Body of pancreas (tissue), 4 donors: ENCODE measurements at regions not wholly inside any gene's neighbourhood (a gene's known extent, or its start where the extent isn't known, plus 50 kb on each side); places are given as distances from the start of the nearest gene placed in this dataset.

Experiments
- ATAC-seq: fragments of 150-250 bp; one replicate; pipeline ENCODE4 v1.9.1; 2016
- DNase-seq, 4 donors: peaks; one replicate each; pipeline ENCODE4 v3.0.0-alpha.2; 2019
- H3K27ac ChIP-seq, 4 donors: fragments of 200-600 bp; sonication (generic); 1 replicate in 3 of 4; 2 replicates in 1 of 4; pipeline versions ENCODE4 v1.5.1 to v1.6.1; 2016 to 2019; ENCODE audit warnings: mild to moderate bottlenecking in 1 of 4, mixed read lengths in 1 of 4, moderate library complexity in 1 of 4
- H3K27me3 ChIP-seq, 2 donors: fragments of 200-600 bp; sonication (generic); one replicate each; pipeline ENCODE4 v1.6.0; 2016; ENCODE audit warnings: mild to moderate bottlenecking in 1 of 2
- H3K36me3 ChIP-seq, 2 donors: fragments of 200-600 bp; sonication (generic); replicated peaks in 1 of 2; 2 replicates each; pipeline ENCODE4 v1.5.1; 2016; ENCODE audit warnings: low read depth in 2 of 2; ENCODE audit not compliant: insufficient read depth in 1 of 2
- H3K4me1 ChIP-seq: fragments of 200-600 bp; sonication (generic); one replicate; pipeline ENCODE4 v1.6.0; 2016
- H3K4me3 ChIP-seq, 2 donors: fragments of 200-600 bp; sonication (generic); 1 replicate in 1 of 2; 2 replicates in 1 of 2; pipeline ENCODE4 v1.5.1; 2016 to 2019
- H3K9me3 ChIP-seq, 3 donors: fragments of 200-600 bp; sonication (generic); 1 replicate in 2 of 3; 2 replicates in 1 of 3; pipeline ENCODE4 v1.5.1; 2016
- POLR2A ChIP-seq, 3 donors: fragments of 450-650 bp; IDR thresholded peaks; one replicate each; pipeline ENCODE4 v1.6.1; 2016; ENCODE audit warnings: antibody characterized with exemption in 3 of 3, mild to moderate bottlenecking in 2 of 3
- WGBS, 2 donors: methylation state at CpG; one replicate each; pipeline ENCODE4 v1.1.5; 2017; 5-methylcytosine and 5-hydroxymethylcytosine counted together
- intact Hi-C: fragments of 100-400 bp; cut with DNase I; formaldehyde crosslinking; loops from one replicate; pipeline ENCODE4 v1.15.1; 2023
- TF ChIP-seq, protein P1 (sequence below), 7 experiments: fragments of 450-650 bp in 4 of 7; fragments of 200-600 bp in 3 of 7; sonication (generic) in 3 of 7; IDR thresholded peaks; one replicate each; pipeline ENCODE4 v1.5.1; 2016 to 2019; ENCODE audit warnings: antibody characterized with exemption in 7 of 7

DNA sequence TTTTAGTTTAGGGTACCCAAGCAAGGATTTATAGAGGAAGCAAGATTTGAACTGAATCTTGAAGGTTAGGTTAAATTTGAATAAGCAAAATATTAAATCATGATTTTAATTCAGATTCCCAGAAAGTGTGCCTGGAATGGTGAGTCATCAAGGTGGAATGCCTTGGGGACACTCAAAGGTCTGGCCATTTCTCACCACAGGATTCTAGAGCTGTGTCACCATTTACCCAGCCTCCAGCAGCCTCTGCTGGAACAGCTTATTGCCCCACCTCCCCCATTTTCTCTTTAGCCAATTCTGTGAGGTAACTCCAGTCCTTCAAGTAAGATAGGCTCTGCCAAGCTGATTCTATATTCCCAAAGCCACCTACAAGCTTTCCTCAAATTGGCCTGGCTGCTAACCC, 181.4 kb downstream of the SIM1 start:
- Histone ChIP-seq H3K27ac (no peak overlapping the region), H3K27me3 (no peaks in the 10 kb centered on the region), H3K4me1 (no peaks in the 10 kb centered on the region), H3K36me3 (no peaks in the 10 kb centered on the region), H3K4me3 (no peak overlapping the region), H3K9me3 (no peaks in the 10 kb centered on the region)
- TF ChIP-seq, protein P1, sequence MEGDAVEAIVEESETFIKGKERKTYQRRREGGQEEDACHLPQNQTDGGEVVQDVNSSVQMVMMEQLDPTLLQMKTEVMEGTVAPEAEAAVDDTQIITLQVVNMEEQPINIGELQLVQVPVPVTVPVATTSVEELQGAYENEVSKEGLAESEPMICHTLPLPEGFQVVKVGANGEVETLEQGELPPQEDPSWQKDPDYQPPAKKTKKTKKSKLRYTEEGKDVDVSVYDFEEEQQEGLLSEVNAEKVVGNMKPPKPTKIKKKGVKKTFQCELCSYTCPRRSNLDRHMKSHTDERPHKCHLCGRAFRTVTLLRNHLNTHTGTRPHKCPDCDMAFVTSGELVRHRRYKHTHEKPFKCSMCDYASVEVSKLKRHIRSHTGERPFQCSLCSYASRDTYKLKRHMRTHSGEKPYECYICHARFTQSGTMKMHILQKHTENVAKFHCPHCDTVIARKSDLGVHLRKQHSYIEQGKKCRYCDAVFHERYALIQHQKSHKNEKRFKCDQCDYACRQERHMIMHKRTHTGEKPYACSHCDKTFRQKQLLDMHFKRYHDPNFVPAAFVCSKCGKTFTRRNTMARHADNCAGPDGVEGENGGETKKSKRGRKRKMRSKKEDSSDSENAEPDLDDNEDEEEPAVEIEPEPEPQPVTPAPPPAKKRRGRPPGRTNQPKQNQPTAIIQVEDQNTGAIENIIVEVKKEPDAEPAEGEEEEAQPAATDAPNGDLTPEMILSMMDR (IDR thresholded peaks at IDR 0.05): no peak
- TF ChIP-seq POLR2A (IDR thresholded peaks at IDR 0.05): no peak
- ATAC-seq: no peak
- intact Hi-C loops: no loop called here
- no peak for DNase-seq

DNA sequence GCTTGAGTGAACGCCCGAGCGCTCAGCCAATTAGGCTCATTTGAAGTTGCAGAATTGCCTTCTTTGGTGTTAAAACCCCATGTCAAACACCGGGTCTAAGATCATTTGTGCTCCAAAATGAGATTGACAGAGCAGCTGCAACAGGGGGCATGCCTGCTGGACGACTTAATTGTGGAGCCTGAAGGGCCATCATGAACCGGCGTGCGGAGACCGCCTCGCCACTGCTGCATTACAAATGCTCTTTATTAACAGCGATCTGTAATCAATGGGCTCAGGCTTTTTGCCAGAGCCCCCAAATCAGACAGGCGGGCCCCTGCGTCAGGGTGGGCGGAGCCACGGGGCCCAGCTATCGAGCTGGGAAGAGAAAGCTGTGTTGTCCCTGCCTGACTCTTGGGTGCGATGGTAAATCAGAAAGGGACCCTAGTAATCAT, 183.2 kb downstream of the SIM1 start:
- no peaks in the 10 kb centered on the region for H3K9me3 ChIP-seq
- H3K27me3 ChIP-seq: no peaks in the 10 kb centered on the region
- peak in 1 of 4 donors; percentile 4 for DNase-seq
- H3K36me3 ChIP-seq: no peaks in the 10 kb centered on the region
- intact Hi-C loops: no loop called here
- H3K4me3 ChIP-seq: no peak overlapping the region
- H3K27ac ChIP-seq: no peak overlapping the region
- ATAC-seq: no peak
- 5 to 6% methylated on average over 17 of the region's 17 CpGs for WGBS, 2 donors
- no peaks in the 10 kb centered on the region for H3K4me1 ChIP-seq
- TF ChIP-seq, protein P1 (IDR thresholded peaks at IDR 0.05): no peak
- TF ChIP-seq POLR2A (IDR thresholded peaks at IDR 0.05): no peak

DNA sequence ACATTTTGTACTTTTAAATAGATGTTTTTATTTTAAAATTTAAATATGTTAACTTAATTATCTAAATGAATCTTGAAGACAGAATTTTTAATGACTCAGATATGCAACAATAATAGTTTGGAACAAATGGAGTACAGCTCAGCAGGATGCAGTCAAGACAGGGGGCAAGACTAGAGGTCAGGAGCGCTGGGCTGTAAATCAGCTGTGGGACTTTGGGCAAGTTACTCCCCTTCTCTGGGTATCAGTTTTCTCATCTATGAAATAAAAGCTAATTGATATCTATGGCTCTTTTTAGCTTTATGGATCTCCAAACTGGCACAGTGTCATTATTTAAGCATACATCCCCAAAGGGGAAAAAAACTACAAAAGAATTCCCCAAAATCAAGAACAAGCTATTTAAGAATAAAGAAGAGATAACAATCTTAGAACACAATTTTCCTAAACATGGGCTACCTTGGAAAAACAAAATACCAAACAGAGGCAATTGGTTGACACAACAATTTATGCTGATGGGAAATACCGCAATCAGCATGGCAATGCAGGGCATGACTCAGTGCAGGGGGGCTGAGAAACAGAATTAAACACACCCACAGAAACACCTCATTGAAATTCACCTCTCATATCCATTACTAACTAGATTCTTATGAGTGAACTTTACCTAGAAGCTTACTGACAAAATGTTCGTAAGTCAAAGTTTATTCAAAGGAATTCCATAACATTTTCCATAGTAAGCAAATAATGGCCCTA, 188.2 kb downstream of the SIM1 start:
- Histone ChIP-seq H3K4me3 (no peak overlapping the region), H3K9me3 (no peaks in the 10 kb centered on the region), H3K36me3 (no peaks in the 10 kb centered on the region), H3K27ac (no peak overlapping the region), H3K27me3 (no peaks in the 10 kb centered on the region), H3K4me1 (no peaks in the 10 kb centered on the region)
- ATAC-seq (no peak), DNase-seq (no peak)
- no peak for TF ChIP-seq POLR2A (IDR thresholded peaks at IDR 0.05)
- TF ChIP-seq, protein P1 (IDR thresholded peaks at IDR 0.05): no peak
- intact Hi-C loops: no loop called here
- 84 to 91% methylated on average over 3 of the region's 3 CpGs for WGBS, 2 donors

DNA sequence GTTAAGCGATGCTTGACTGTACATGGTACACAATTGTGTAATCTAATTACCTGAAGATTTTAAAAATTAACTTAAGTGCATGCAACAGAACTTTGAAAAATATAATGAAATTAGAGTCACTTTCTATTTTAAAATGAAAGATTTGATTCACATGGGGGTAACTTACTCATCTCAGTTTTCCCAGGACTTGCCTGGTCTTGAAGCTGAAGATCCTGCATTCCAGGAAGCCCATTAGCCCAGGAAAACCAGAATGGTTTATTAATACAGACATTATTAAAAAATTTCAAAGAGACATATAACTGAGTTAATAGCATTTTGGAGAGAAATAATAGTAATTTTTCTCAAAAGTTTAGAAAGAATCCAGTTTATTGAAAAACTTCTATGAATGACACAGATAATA, 190.6 kb downstream of the SIM1 start:
- H3K4me3 ChIP-seq: no peak overlapping the region
- H3K36me3 ChIP-seq: no peaks in the 10 kb centered on the region
- H3K4me1 ChIP-seq: no peaks in the 10 kb centered on the region
- no peak for TF ChIP-seq POLR2A (IDR thresholded peaks at IDR 0.05)
- TF ChIP-seq, protein P1 (IDR thresholded peaks at IDR 0.05): no peak
- 86 to 89% methylated on average over 1 of the region's 1 CpG for WGBS, 2 donors
- DNase-seq (no peak), ATAC-seq (no peak)
- intact Hi-C loops: no loop called here
- H3K27me3 ChIP-seq: no peaks in the 10 kb centered on the region
- H3K27ac ChIP-seq: no peak overlapping the region
- no peaks in the 10 kb centered on the region for H3K9me3 ChIP-seq

DNA sequence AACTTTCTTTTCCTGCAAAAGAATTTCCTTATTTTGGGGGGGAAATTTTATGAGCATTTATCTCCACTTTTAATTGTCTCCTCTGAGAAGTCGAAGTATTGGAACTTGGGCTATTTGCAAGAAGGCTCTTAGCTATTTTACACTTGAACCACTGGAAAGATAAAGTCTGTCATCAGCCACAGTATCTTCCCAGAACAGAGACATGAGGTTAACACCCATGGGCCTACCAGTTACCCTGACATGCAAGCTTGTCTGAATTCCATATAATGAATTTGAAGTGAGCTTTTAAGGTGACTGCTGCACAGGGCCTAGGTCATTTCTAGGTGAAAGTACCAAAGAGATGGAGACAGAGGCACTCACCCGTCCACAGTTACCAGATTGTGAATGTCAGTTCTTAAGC, 193.1 kb downstream of the SIM1 start:
- H3K36me3 ChIP-seq: no peaks in the 10 kb centered on the region
- intact Hi-C loops: no loop called here
- no peak for ATAC-seq

More for the DNA sequence above, 193.1 kb downstream of the SIM1 start:
- no peaks in the 10 kb centered on the region for H3K9me3 ChIP-seq
- H3K27ac ChIP-seq: no peak overlapping the region
- no peak for DNase-seq
- H3K4me1 ChIP-seq: no peaks in the 10 kb centered on the region
- H3K4me3 ChIP-seq: no peak overlapping the region
- no peaks in the 10 kb centered on the region for H3K27me3 ChIP-seq
- 86 to 88% methylated on average over 2 of the region's 2 CpGs for WGBS, 2 donors
- TF ChIP-seq POLR2A (IDR thresholded peaks at IDR 0.05): no peak
- TF ChIP-seq, protein P1 (IDR thresholded peaks at IDR 0.05): no peak
